Osteocyte (in vitro differentiated cells): ENCODE measurements at regions not wholly inside any gene's neighbourhood (a gene's known extent, or its start where the extent isn't known, plus 50 kb on each side); places are given as distances from the start of the nearest gene placed in this dataset.

Source experiments
- DNase-seq: peaks from one replicate; pipeline ENCODE4 v3.0.0; 2021; ENCODE audit warnings: mixed read lengths; ENCODE audit not compliant: unreplicated experiment; ENCODE audit errors: extremely low spot score
- H3K27ac Mint-ChIP-seq: one replicate; pipeline ENCODE4 v1.8.0; 2021; ENCODE audit warnings: mild to moderate bottlenecking, mixed read lengths; ENCODE audit not compliant: unreplicated experiment
- H3K27me3 Mint-ChIP-seq: one replicate; pipeline ENCODE4 v1.8.0; 2021; ENCODE audit warnings: mixed read lengths; ENCODE audit not compliant: unreplicated experiment
- H3K36me3 Mint-ChIP-seq: one replicate; pipeline ENCODE4 v1.8.0; 2021; ENCODE audit warnings: mixed read lengths; ENCODE audit not compliant: unreplicated experiment
- H3K4me1 Mint-ChIP-seq: one replicate; pipeline ENCODE4 v1.8.0; 2021; ENCODE audit warnings: mixed read lengths; ENCODE audit not compliant: unreplicated experiment
- H3K4me3 Mint-ChIP-seq: one replicate; pipeline ENCODE4 v1.8.0; 2021; ENCODE audit warnings: mild to moderate bottlenecking, moderate library complexity, mixed read lengths; ENCODE audit not compliant: unreplicated experiment
- H3K9me3 Mint-ChIP-seq: one replicate; pipeline ENCODE4 v1.8.0; 2021; ENCODE audit warnings: mixed read lengths; ENCODE audit not compliant: unreplicated experiment
- TF ChIP-seq, protein P1 (sequence below): fragments of 200-600 bp; sonication (generic); IDR thresholded peaks from 2 replicates; pipeline ENCODE4 v1.5.0; 2021; ENCODE audit warnings: antibody characterized with exemption, mild to moderate bottlenecking, moderate library complexity

GRCh38 chr2:239608260-239608659 lies 207.4 kb upstream of the HDAC4 start:
- TF ChIP-seq, protein P1, sequence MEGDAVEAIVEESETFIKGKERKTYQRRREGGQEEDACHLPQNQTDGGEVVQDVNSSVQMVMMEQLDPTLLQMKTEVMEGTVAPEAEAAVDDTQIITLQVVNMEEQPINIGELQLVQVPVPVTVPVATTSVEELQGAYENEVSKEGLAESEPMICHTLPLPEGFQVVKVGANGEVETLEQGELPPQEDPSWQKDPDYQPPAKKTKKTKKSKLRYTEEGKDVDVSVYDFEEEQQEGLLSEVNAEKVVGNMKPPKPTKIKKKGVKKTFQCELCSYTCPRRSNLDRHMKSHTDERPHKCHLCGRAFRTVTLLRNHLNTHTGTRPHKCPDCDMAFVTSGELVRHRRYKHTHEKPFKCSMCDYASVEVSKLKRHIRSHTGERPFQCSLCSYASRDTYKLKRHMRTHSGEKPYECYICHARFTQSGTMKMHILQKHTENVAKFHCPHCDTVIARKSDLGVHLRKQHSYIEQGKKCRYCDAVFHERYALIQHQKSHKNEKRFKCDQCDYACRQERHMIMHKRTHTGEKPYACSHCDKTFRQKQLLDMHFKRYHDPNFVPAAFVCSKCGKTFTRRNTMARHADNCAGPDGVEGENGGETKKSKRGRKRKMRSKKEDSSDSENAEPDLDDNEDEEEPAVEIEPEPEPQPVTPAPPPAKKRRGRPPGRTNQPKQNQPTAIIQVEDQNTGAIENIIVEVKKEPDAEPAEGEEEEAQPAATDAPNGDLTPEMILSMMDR = no peak
- Mint-ChIP-seq H3K9me3 (peaks cover 7% of the 10 kb centered on the region), H3K4me1 (no peaks in the 10 kb centered on the region), H3K27me3 (no peaks in the 10 kb centered on the region), H3K4me3 (no peak overlapping the region), H3K36me3 (no peaks in the 10 kb centered on the region), H3K27ac (no peak overlapping the region)
- no peak for DNase-seq

DNA sequence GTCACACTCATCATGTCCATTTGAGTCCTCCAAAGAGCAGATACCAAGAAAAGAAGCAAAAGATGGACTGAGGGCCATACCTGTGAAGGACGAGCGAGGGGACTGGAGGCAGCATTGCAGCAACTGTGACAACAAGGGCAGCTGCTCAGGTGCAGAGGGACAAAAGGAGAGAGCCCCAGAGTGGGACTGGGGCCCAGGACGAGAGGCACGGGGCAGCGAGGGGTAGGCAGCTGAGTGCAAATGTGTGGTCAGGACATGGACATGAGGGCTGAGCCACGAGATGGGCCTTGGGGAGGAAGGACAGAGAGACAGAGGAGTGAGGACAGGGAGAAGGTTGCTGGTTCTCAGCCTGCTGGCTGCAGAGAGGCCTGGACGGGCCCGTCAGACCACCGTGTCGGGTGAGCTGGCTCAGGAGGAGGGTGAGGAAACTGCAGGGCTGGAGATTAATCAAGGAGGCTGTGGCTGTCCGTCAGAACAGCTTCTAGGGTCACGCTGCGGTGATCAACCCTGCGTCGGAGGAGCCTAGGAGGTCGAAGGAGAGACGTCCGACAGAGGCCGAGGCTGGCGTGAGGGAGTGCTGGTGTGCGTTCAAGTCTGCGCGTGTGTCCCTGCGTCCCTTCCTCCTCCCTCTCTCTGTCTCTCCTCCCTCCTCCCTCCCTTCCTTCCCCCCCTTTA lies 206.8 kb upstream of the HDAC4 start:
- peak; percentile 79 for DNase-seq
- Mint-ChIP-seq H3K9me3 (peaks cover 7% of the 10 kb centered on the region), H3K4me3 (no peak overlapping the region), H3K27me3 (no peaks in the 10 kb centered on the region), H3K4me1 (no peaks in the 10 kb centered on the region), H3K27ac (no peak overlapping the region), H3K36me3 (no peaks in the 10 kb centered on the region)
- TF ChIP-seq, protein P1 = no peak

- H3K27ac Mint-ChIP-seq = no peak overlapping the region
- H3K27me3 Mint-ChIP-seq = no peaks in the 10 kb centered on the region
- peaks cover 7% of the 10 kb centered on the region for H3K9me3 Mint-ChIP-seq
- TF ChIP-seq, protein P1 = no peak
- no peak overlapping the region for H3K4me3 Mint-ChIP-seq
- no peaks in the 10 kb centered on the region for H3K36me3 Mint-ChIP-seq
- no peaks in the 10 kb centered on the region for H3K4me1 Mint-ChIP-seq
- DNase-seq = peak; percentile 64
Measured at GRCh38 chr2:239606741-239607516, 206.1 kb upstream of the HDAC4 start.

DNA sequence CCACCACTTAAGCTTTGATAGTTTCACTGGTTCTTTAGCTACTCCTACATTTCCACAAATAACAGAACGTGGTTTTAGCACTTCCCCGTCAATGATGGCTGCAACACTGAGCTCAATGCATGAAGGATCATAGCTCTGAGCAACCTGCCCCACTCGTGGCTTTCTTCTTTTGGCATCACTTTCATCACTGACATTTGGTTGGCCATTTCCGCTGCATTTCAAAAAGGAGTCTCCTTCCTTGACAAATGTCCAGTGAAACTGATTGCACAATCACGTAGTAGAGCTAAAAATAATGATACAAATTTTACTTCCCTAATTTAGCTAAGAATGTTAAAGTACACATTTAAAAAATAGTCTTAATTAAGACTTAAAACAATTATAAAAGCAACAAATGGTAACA lies 205.2 kb upstream of the HDAC4 start:
- TF ChIP-seq, protein P1 = no peak
- no peak for DNase-seq
- H3K36me3 Mint-ChIP-seq = no peaks in the 10 kb centered on the region
- H3K4me3 Mint-ChIP-seq = no peak overlapping the region
- H3K27me3 Mint-ChIP-seq = no peaks in the 10 kb centered on the region
- peaks cover 7% of the 10 kb centered on the region for H3K9me3 Mint-ChIP-seq
- no peaks in the 10 kb centered on the region for H3K4me1 Mint-ChIP-seq
- no peak overlapping the region for H3K27ac Mint-ChIP-seq

DNA sequence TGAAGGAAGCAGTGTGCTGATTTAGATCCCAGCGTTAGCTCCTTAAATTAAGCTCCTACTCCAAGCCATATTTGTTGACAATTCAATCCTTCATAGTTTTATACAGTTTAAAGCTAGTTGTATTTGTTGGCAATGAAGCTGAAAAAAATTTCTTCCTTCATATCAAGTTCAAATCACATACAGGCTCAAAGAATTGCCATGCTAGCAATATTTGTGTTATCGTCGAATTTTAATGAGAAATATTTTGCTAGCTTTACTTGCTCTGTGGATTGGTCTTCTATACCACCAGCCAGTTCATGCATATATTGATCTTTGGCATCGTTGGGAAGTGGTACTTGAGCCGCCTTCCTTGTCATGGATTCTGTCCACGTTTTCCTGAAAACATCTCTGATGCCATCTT lies 204.6 kb upstream of the HDAC4 start:
- peaks cover 7% of the 10 kb centered on the region for H3K9me3 Mint-ChIP-seq
- H3K36me3 Mint-ChIP-seq = no peaks in the 10 kb centered on the region
- H3K4me1 Mint-ChIP-seq = no peaks in the 10 kb centered on the region
- H3K27ac Mint-ChIP-seq = no peak overlapping the region
- DNase-seq = no peak
- TF ChIP-seq, protein P1 = no peak
- H3K4me3 Mint-ChIP-seq = no peak overlapping the region
- no peaks in the 10 kb centered on the region for H3K27me3 Mint-ChIP-seq
